ENCODE measurements at regions not wholly inside any gene's neighbourhood (a gene's known extent, or its start where the extent isn't known, plus 50 kb on each side); places are given as distances from the start of the nearest gene placed in this dataset.

DNA sequence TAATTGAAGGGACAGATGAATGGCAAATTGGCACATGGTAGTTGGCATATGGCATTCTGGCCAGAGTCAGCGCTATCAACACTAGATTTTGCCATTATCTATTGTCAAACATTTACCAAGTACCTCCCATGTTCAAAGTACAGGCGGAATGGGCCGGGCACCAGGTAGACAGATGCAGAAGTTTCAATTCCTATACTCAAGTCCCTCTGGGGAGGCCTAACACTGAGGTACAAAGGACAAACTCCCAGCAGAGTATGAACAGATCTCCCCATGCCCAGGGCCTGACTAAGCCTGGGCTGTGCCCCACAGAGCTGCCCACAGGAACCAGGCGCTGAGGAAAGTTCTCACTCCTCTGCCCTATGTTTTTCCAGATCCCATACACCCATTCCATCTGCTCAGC is 257.5 kb upstream of the KLHL29 start:
- TF ChIP-seq POLR2AphosphoS5 (IDR thresholded peaks at IDR 0.05; ENCODE audit: borderline replicate concordance, low read depth, low read length) = no peak
- no peak for TF ChIP-seq EZH2 (IDR thresholded peaks at IDR 0.05)
- no peak for TF ChIP-seq FOXP2 (optimal IDR thresholded peaks at IDR 0.05; ENCODE audit: control extremely low read depth, extremely low read length, insufficient read depth)

All from SK-N-MC (cell line).